ENCODE measurements at regions not wholly inside any gene's neighbourhood (a gene's known extent, or its start where the extent isn't known, plus 50 kb on each side); places are given as distances from the start of the nearest gene placed in this dataset.

DNA sequence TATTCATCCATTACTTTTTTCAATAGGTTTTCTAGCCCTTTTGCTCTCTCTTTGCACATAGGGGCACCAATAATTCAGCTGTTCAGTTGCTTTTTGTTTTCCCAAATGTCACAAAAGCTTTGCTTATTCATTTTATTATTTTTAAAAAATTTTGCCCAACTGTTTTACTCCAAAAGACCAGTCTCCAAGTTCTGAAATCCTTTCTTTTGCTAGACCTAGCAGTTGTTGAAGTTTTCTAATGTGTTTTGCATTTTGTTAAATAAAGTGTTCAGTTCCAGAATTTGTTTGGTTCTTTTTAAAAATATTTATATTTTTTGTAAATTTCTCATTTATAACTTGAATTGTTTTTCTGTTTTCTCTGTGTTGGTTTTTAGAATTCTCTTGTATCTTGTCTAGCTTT, 1227.3 kb downstream of the ROBO2 start:
- DNase-seq (ENCODE audit: low spot score) (no peak), ATAC-seq (no peak), FAIRE-seq (no peak)
- no peak overlapping the region for H3K4me2 ChIP-seq (ENCODE audit: low read depth, low read length)
- BruUV-seq (replicated peaks), result no TSS peak
- in situ Hi-C loops (cut with HindIII; ENCODE audit: extremely low pct_ligation_motif_present, low pct_unique_long_range_greater_than_20kb) (no loop called here), intact Hi-C loops (cut with micrococcal nuclease; ENCODE audit: unreplicated experiment) (no loop called here)
- no peaks in the 10 kb centered on the region for H3K36me3 ChIP-seq (replicated peaks in 1 of 2; ENCODE audit: control insufficient read depth in 1 of 2, insufficient read depth in 2 of 2, low read length in 2 of 2)
- TF ChIP-seq ZNF160 (CRISPR knock-in tag; IDR thresholded peaks at IDR 0.05) (peak; percentile 99), FOXA3 (CRISPR knock-in tag; IDR thresholded peaks at IDR 0.05) (no peak), RAD21 (CRISPR knock-in tag; IDR thresholded peaks at IDR 0.05) (no peak)
- H3K27me3 ChIP-seq (ENCODE audit: control insufficient read depth in 1 of 2, insufficient read depth in 2 of 2, low read length in 2 of 2), result no peaks in the 10 kb centered on the region
- no peaks in the 10 kb centered on the region for H3K79me2 ChIP-seq (ENCODE audit: insufficient read depth, low read length)
- H2AFZ ChIP-seq (ENCODE audit: low read length), result no peak overlapping the region
- peaks cover 18% of the 10 kb centered on the region for H3K9me3 ChIP-seq (ENCODE audit: low read length)
- 0 out of 2 replicates have a peak, but pooled peaks cover 5% of the 10 kb centered on the region for H3K4me1 ChIP-seq (ENCODE audit: insufficient read depth, low read length)
- ChIA-PET POLR2A (no interaction called here), CTCF (ENCODE audit: low intra/inter-chr PET ratio, low total read pairs) (no interaction called here)
- H3K9ac ChIP-seq (ENCODE audit: insufficient read depth, low read depth, low read length), result no peak overlapping the region
- H3K4me3 ChIP-seq (replicated peaks in 1 of 3; ENCODE audit: insufficient read depth in 1 of 3, low read depth in 2 of 3, low read length in 3 of 3), result no peak overlapping the region
- H4K20me1 ChIP-seq (ENCODE audit: insufficient read depth, low read length), result no peaks in the 10 kb centered on the region
- H3K27ac ChIP-seq (ENCODE audit: extremely low read length, insufficient read depth, low read length), result no peak overlapping the region

DNA sequence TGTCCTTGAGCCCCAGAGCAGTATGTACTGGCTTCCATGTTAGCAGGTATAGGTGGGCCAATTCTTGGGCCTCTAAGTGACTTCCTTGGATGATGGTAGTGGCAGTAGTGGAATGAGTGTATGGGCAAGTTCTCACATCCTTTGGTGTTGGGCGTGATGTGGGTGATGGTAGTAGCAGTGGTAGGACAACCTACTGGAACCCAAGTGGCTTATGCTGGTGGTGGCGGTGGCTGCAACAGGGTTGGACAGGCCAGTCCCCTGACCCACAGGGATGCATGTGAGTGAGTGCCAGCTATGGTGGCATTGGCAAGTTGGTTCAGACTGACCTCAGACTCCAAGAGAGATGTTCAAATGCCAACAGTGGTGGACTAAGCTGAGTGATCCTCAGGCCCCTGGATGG, 1228.2 kb downstream of the ROBO2 start:
- H4K20me1 ChIP-seq (ENCODE audit: insufficient read depth, low read length), result no peaks in the 10 kb centered on the region
- no peak for ATAC-seq
- no peaks in the 10 kb centered on the region for H3K27me3 ChIP-seq (ENCODE audit: control insufficient read depth in 1 of 2, insufficient read depth in 2 of 2, low read length in 2 of 2)
- H3K4me1 ChIP-seq (ENCODE audit: insufficient read depth, low read length), result 0 out of 2 replicates have a peak, but pooled peaks cover 5% of the 10 kb centered on the region
- H3K27ac ChIP-seq (ENCODE audit: extremely low read length, insufficient read depth, low read length), result no peak overlapping the region
- in situ Hi-C loops (cut with HindIII; ENCODE audit: extremely low pct_ligation_motif_present, low pct_unique_long_range_greater_than_20kb), result no loop called here
- FAIRE-seq, result no peak
- no peaks in the 10 kb centered on the region for H3K36me3 ChIP-seq (replicated peaks in 1 of 2; ENCODE audit: control insufficient read depth in 1 of 2, insufficient read depth in 2 of 2, low read length in 2 of 2)
- no peak overlapping the region for H2AFZ ChIP-seq (ENCODE audit: low read length)
- H3K4me3 ChIP-seq (replicated peaks in 1 of 3; ENCODE audit: insufficient read depth in 1 of 3, low read depth in 2 of 3, low read length in 3 of 3), result no peak overlapping the region
- no TSS peak for BruUV-seq (replicated peaks)
- H3K4me2 ChIP-seq (ENCODE audit: low read depth, low read length), result no peak overlapping the region
- POLR2A ChIA-PET, result no interaction called here
- 87% methylated on average over 2 of the region's 2 CpGs for WGBS (ENCODE audit: low lambda C conversion rate)
- intact Hi-C loops (cut with micrococcal nuclease; ENCODE audit: unreplicated experiment), result no loop called here
- H3K79me2 ChIP-seq (ENCODE audit: insufficient read depth, low read length), result no peaks in the 10 kb centered on the region
- H3K9ac ChIP-seq (ENCODE audit: insufficient read depth, low read depth, low read length), result no peak overlapping the region
- CTCF ChIA-PET (ENCODE audit: low intra/inter-chr PET ratio, low total read pairs), result no interaction called here
- TF ChIP-seq RFXAP (CRISPR knock-in tag; IDR thresholded peaks at IDR 0.05; ENCODE audit: borderline replicate concordance) (no peak), ZNF570 (CRISPR knock-in tag; IDR thresholded peaks at IDR 0.05; ENCODE audit: borderline replicate concordance) (no peak)
- no peak for DNase-seq (ENCODE audit: low spot score)
- H3K9me3 ChIP-seq (ENCODE audit: low read length), result peaks cover 18% of the 10 kb centered on the region
